CD14-positive monocyte (primary cell): ENCODE measurements at regions not wholly inside any gene's neighbourhood (a gene's known extent, or its start where the extent isn't known, plus 50 kb on each side); places are given as distances from the start of the nearest gene placed in this dataset.

Experiments
- DNase-seq, 3 donors: peaks; one replicate each; pipeline ENCODE4 v3.0.0-alpha.2; 2011 to 2022
- H2AFZ ChIP-seq: 2 replicates; pipeline ENCODE4 v1.6.0; 2012; ENCODE audit warnings: mild to moderate bottlenecking, low read depth, low read length, inconsistent platforms; ENCODE audit not compliant: insufficient read depth, poor library complexity, severe bottlenecking
- H3K27ac ChIP-seq, 2 donors: 1 replicate in 1 of 2; 2 replicates in 1 of 2; pipeline ENCODE4 v1.5.1; 2012 to 2013; ENCODE audit warnings: low read length in 2 of 2, control low read depth in 1 of 2, inconsistent platforms in 1 of 2, low read depth in 1 of 2, mild to moderate bottlenecking in 1 of 2
- H3K27me3 ChIP-seq, 2 donors: one replicate each; pipeline versions ENCODE4 v1.6.0 to v1.6.1; 2011 to 2013; ENCODE audit warnings: low read length in 2 of 2; ENCODE audit not compliant: control insufficient read depth in 2 of 2, insufficient read depth in 2 of 2
- H3K36me3 ChIP-seq, 2 donors: replicated peaks in 1 of 2; 1 replicate in 1 of 2; 2 replicates in 1 of 2; pipeline versions ENCODE4 v1.5.1 to v1.6.1; 2012 to 2013; ENCODE audit warnings: low read length in 2 of 2, control low read depth in 1 of 2, inconsistent platforms in 1 of 2, mild to moderate bottlenecking in 1 of 2; ENCODE audit not compliant: insufficient read depth in 2 of 2, control insufficient read depth in 1 of 2
- H3K4me1 ChIP-seq, 2 donors: 1 replicate in 1 of 2; 2 replicates in 1 of 2; pipeline versions ENCODE4 v1.5.1 to v1.6.1; 2012 to 2013; ENCODE audit warnings: low read length in 2 of 2, control low read depth in 1 of 2, inconsistent platforms in 1 of 2, mild to moderate bottlenecking in 1 of 2, moderate library complexity in 1 of 2; ENCODE audit not compliant: insufficient read depth in 2 of 2, control insufficient read depth in 1 of 2
- H3K4me2 ChIP-seq: replicated peaks from 2 replicates; pipeline ENCODE3; 2012; ENCODE audit warnings: low read length, moderate library complexity, mild to moderate bottlenecking; ENCODE audit not compliant: poor library complexity, severe bottlenecking; ENCODE audit errors: extremely low read depth
- H3K4me3 ChIP-seq, 3 experiments: fragments of 200-600 bp in 1 of 3; sonication (generic) in 1 of 3; replicated peaks in 1 of 3; 1 replicate in 2 of 3; 2 replicates in 1 of 3; pipeline ENCODE4 v1.5.1; 2011 to 2013; ENCODE audit warnings: low read length in 3 of 3, mild to moderate bottlenecking in 3 of 3, control low read depth in 2 of 3, low read depth in 2 of 3, inconsistent platforms in 1 of 3, moderate library complexity in 1 of 3
- H3K79me2 ChIP-seq: 2 replicates; pipeline ENCODE4 v1.6.0; 2012; ENCODE audit warnings: mild to moderate bottlenecking, control low read depth, inconsistent platforms, low read length, moderate library complexity; ENCODE audit not compliant: insufficient read depth
- H3K9ac ChIP-seq: 2 replicates; pipeline ENCODE4 v1.6.0; 2017; ENCODE audit warnings: low read length, mild to moderate bottlenecking; ENCODE audit not compliant: insufficient read depth, poor library complexity, severe bottlenecking
- H3K9me3 ChIP-seq, 2 donors: replicated peaks in 1 of 2; 1 replicate in 1 of 2; 2 replicates in 1 of 2; pipeline versions ENCODE4 v1.5.1 to v1.6.1; 2012 to 2013; ENCODE audit warnings: low read length in 2 of 2, control low read depth in 1 of 2; ENCODE audit not compliant: control insufficient read depth in 1 of 2, insufficient read depth in 1 of 2
- H4K20me1 ChIP-seq: 2 replicates; pipeline ENCODE4 v1.6.0; 2012; ENCODE audit warnings: mild to moderate bottlenecking, low read length, control low read depth, moderate library complexity; ENCODE audit not compliant: insufficient read depth
- H3K27ac Mint-ChIP-seq, 7 donors: one replicate each; pipeline ENCODE4 v1.8.0; 2020; ENCODE audit warnings: mild to moderate bottlenecking in 7 of 7, mixed read lengths in 7 of 7, moderate library complexity in 6 of 7, inconsistent platforms in 2 of 7
- H3K27me3 Mint-ChIP-seq, 3 donors: one replicate each; pipeline ENCODE4 v1.8.0; 2021 to 2022; ENCODE audit warnings: low read depth in 3 of 3, mild to moderate bottlenecking in 3 of 3, mixed read lengths in 3 of 3, moderate library complexity in 3 of 3, inconsistent platforms in 1 of 3
- H3K36me3 Mint-ChIP-seq, 2 donors: one replicate each; pipeline ENCODE4 v1.8.0; 2020; ENCODE audit warnings: mixed read lengths in 2 of 2, inconsistent platforms in 1 of 2, mild to moderate bottlenecking in 1 of 2
- H3K4me1 Mint-ChIP-seq: one replicate; pipeline ENCODE4 v1.8.0; 2020; ENCODE audit warnings: mild to moderate bottlenecking, mixed read lengths
- H3K4me3 Mint-ChIP-seq, 2 donors: one replicate each; pipeline ENCODE4 v1.8.0; 2020; ENCODE audit warnings: mild to moderate bottlenecking in 2 of 2, mixed read lengths in 2 of 2, moderate library complexity in 1 of 2
- H3K9me3 Mint-ChIP-seq, 7 donors: one replicate each; pipeline ENCODE4 v1.8.0; 2020 to 2022; ENCODE audit warnings: mixed read lengths in 7 of 7, mild to moderate bottlenecking in 6 of 7, moderate library complexity in 6 of 7, inconsistent platforms in 2 of 7
- WGBS: methylation state at CpG from one replicate; pipeline ENCODE4 v1.1.5; 2013; ENCODE audit warnings: missing lambda C conversion rate; ENCODE audit not compliant: insufficient coverage; 5-methylcytosine and 5-hydroxymethylcytosine counted together
- intact Hi-C, 2 donors: fragments of 100-400 bp; cut with micrococcal nuclease; formaldehyde crosslinking; loops; one replicate each; pipeline versions ENCODE4 v1.15.0 to v1.15.1; 2023
- TF ChIP-seq, protein P1 (sequence below): fragments of 200-600 bp; IDR thresholded peaks from one replicate; pipeline ENCODE4 v1.8.0; 2022; ENCODE audit warnings: antibody characterized with exemption, mild to moderate bottlenecking

DNA sequence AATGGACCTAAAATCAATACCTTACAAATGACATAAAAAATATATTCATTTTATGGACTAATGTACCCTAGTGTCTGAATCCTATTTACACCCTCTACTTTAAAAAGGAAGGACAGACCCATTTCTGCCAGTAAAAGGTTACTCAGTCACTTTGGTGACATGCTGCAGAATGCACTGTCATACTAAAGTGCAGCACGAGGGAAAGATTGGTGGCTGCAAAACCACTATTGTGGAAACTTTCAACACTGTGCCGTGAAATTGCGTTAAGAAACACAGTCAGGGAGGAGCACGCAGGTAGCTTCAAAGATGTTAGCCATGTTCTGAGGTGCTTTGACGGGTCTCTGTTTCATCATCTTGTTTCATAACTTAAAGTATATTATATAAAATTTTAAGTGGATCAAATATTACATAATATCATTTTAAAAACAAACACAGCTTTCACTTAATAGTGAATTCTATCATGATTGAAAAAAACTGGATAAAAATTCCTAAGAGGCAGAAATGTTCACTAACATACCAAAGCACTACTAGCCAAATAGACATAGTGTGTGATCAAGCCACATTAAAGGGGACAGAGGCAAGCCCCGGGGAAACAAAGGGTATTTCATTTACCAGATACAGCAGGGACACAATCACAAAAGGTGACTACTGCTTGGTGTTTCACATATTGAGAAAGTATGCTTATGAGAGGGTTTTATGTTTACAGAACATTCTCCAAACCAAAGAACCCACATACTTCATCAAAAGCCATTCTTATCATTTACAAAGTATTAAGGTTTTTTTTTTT, 330.8 kb upstream of the SOX5 start:
- no peaks in the 10 kb centered on the region for H3K4me1 ChIP-seq
- intact Hi-C loops: no loop called here
- Mint-ChIP-seq H3K27ac (no peak overlapping the region), H3K36me3 (no peaks in the 10 kb centered on the region), H3K9me3 (peaks cover 0 to 1% (median 0%) of the 10 kb centered on the region in 7 donors), H3K27me3 (peaks cover 0 to 1% (median 1%) of the 10 kb centered on the region in 3 donors), H3K4me1 (no peaks in the 10 kb centered on the region), H3K4me3 (no peak overlapping the region)
- WGBS: 0% methylated on average over 1 of the region's 6 CpGs
- TF ChIP-seq, protein P1, sequence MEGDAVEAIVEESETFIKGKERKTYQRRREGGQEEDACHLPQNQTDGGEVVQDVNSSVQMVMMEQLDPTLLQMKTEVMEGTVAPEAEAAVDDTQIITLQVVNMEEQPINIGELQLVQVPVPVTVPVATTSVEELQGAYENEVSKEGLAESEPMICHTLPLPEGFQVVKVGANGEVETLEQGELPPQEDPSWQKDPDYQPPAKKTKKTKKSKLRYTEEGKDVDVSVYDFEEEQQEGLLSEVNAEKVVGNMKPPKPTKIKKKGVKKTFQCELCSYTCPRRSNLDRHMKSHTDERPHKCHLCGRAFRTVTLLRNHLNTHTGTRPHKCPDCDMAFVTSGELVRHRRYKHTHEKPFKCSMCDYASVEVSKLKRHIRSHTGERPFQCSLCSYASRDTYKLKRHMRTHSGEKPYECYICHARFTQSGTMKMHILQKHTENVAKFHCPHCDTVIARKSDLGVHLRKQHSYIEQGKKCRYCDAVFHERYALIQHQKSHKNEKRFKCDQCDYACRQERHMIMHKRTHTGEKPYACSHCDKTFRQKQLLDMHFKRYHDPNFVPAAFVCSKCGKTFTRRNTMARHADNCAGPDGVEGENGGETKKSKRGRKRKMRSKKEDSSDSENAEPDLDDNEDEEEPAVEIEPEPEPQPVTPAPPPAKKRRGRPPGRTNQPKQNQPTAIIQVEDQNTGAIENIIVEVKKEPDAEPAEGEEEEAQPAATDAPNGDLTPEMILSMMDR: no peak
- no peak overlapping the region for H3K27ac ChIP-seq
- no peak for DNase-seq
- no peaks in the 10 kb centered on the region for H4K20me1 ChIP-seq
- no peaks in the 10 kb centered on the region for H3K27me3 ChIP-seq
- H2AFZ ChIP-seq: no peak overlapping the region
- H3K4me2 ChIP-seq: no peak overlapping the region
- no peaks in the 10 kb centered on the region for H3K9me3 ChIP-seq
- no peak overlapping the region for H3K4me3 ChIP-seq
- H3K79me2 ChIP-seq: no peaks in the 10 kb centered on the region
- H3K36me3 ChIP-seq: no peaks in the 10 kb centered on the region
- no peak overlapping the region for H3K9ac ChIP-seq

DNA sequence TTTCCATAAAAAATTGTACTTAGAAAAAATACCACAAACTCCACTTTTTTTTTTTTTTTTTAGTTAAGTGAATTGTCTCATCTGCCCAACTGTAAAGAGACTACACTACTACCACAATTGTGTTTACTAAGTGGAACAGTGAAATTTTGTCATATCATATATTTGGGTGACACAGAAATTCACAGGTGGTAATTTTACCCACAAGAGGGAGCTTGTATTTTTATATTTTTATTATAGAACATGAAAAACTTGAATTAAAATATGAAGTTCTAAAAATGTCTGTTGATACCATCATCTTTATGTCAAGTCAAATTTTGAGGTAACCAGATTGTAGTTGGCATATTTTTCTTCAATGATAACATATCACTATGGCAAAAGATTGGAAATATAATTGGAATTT, 329.4 kb upstream of the SOX5 start:
- Histone ChIP-seq H3K27me3 (no peaks in the 10 kb centered on the region), H3K4me1 (no peaks in the 10 kb centered on the region), H4K20me1 (no peaks in the 10 kb centered on the region), H3K4me3 (no peak overlapping the region), H2AFZ (no peak overlapping the region), H3K4me2 (no peak overlapping the region), H3K36me3 (no peaks in the 10 kb centered on the region), H3K9ac (no peak overlapping the region), H3K27ac (no peak overlapping the region), H3K79me2 (no peaks in the 10 kb centered on the region), H3K9me3 (no peaks in the 10 kb centered on the region)
- H3K27me3 Mint-ChIP-seq: peaks cover 0 to under 1% (median 0%) of the 10 kb centered on the region in 3 donors
- H3K4me3 Mint-ChIP-seq: no peak overlapping the region
- no peaks in the 10 kb centered on the region for H3K9me3 Mint-ChIP-seq
- no peaks in the 10 kb centered on the region for H3K36me3 Mint-ChIP-seq
- DNase-seq: no peak
- intact Hi-C loops: no loop called here
- TF ChIP-seq, protein P1: no peak
- no peaks in the 10 kb centered on the region for H3K4me1 Mint-ChIP-seq
- no peak overlapping the region for H3K27ac Mint-ChIP-seq
